ENCODE measurements at regions not wholly inside any gene's neighbourhood (a gene's known extent, or its start where the extent isn't known, plus 50 kb on each side); places are given as distances from the start of the nearest gene placed in this dataset.

DNA sequence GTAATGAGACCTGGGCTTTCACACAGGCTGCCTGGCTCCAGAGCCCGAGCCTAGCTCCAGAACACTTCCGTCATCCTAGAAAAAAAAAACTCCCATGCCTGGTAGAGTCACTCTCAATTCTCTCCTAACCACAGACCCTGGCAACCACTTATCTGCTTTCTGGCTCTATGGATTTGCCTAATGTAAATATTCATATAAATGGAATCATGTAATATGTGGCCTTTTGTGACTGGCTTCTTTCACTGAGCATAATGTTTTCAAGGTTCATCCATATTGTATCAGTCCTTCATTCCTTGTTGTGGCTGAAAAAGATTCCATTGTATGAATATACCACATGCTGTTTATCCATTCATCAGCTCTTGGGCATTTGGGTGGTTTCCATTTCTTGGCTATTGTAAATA, 167.7 kb upstream of the MKLN1 start:
- no peak for DNase-seq

DNA sequence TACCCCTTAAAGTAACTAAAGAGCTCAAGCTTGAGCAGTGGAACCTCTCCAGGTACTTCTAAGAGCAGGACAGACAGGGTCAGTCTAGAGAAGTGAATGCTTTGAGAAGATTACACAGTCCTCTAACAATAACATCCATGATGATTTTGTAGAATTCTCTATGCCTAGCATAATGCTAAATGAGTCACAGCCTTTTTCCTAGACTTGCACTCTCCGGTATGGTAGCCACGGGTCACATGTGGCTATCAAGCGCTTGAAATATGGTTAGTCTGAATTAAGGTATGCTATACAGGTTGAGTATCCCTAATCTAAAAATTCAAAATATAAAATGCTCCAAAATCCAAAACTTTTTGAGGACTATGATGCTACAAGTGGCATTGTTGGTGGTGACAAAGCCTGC, 166.6 kb upstream of the MKLN1 start:
- DNase-seq, result no peak

DNA sequence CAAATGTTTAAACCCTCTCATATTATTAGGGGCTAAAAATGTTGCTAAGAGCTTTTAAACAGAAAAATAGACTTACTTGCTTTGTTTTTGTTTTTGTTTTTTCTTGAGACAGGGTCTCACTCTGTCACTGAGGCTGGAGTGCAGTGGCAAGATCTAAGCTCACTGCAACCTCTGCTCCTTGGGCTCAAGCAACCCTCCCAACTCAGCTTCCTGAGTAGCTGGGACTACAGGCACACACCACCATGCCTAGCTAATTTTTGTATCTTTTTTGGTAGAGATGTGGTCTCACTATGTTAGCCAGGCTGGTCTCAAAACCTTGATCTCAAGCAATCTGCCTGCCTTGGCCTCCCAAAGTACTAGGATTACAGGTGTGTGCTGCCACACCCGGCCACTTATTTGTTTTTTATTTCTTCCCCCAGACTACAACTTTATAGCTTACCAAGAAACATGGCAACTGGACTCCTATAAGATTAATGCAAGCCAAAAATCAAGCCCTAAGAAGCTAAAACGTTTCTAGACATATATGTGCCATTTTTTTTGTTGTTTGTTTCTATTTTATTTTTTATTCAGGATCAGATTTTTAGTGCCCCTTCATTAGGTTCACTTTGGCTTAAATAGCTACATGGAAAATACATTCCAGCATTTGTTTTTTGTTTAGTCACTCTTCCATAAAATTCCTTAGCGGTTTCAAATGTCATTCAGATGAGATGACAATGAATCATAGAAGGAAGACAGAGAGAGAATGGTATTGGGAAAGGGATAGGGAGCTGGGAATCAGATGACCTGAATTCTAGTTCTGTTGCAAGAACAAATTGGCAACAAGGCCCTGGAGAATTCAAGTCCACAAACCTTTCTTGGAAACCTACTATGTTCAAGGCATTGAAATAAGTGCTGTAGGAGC, 163.4 kb upstream of the MKLN1 start:
- peak; percentile 15 for DNase-seq

DNA sequence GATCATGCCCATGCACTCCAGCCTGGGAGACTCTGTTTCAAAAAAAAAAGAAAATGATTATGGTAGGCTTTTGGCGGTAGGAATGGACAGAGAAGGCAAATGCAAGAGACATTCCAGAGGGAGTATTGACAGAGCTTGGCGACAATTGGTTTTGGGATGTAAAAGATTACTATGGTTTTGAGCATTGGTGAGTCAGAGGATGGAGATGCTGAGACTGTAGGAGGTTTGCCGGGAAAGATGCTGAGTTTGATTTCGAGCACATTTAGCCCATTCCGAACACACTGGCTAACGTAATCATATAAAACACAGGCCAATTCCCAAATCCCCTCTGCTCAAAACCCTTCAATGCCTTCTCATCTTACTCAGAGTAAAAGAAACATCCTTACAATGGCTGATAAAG, 161.6 kb upstream of the MKLN1 start:
- DNase-seq, result no peak

DNA sequence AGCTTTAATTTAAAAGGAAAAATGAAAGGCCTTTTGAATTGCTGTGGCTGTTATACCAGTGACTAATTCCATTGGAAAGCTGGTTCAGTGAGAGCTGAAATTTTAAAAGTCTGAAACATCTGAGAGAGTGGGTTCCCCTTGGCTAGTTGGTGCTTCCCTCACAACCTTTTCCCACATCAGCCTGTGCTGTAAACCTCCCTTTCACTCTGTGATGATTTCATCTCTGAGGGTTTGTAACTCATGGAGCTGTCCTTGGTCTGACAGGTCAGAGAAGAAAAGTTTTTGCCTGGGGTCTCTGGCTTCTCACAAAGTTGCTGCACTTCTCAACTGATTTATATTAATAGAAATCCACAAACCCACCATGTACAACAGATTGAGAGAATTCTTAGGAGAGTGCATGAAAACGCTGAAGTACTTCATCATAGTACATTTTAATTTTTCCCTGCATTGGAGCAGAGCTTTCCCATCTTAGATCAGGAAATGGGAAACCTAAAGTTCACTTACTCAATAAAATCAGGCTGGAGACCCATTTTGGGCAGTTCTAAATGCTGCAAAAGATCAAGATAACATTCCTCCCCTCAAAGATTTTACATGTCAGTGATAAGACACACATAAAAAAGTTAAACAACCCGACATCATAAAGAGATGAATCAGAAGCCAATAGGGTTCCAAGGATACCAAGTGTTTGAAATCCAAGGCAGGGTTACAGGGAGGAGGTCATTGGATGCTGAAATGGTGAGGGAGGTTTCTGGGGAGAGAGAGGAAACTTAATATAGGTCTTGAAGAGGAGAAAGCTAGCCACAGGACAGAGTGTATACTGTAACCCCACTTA, 157.0 kb upstream of the MKLN1 start:
- DNase-seq, result no peak

DNA sequence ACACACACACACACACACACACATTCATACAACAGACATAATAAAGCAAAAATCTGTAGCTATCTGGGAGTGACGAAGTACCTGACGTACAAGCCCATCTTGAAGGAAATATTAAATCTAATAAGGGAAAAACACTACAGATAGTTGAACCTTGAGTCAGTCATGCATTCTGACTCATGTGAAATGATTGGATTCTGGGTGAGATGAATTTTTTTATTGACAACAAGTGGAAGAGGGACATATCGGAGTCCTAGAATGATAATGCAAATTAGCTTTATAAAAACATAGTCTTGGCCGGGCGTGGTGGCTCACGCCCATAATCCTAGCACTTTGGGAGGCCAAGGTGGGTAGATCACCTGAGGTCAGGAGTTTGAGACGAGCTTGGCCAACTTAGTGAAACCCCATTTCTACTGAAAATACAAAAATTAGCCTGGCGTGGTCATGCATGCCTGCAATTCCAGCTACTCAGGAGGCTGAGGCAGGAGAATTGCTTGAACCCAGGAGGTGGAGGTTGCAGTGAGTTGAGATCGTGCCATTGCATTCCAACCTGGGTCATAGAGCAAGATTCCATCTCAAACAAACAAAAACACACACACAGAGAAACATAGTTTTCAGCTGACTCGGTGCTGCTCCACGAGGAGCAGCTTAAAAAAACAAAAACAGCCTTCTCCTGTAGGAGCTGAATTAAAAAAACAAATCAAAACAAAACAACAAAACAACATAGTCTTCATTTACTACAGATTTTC, 154.4 kb upstream of the MKLN1 start:
- no peak for DNase-seq

DNA sequence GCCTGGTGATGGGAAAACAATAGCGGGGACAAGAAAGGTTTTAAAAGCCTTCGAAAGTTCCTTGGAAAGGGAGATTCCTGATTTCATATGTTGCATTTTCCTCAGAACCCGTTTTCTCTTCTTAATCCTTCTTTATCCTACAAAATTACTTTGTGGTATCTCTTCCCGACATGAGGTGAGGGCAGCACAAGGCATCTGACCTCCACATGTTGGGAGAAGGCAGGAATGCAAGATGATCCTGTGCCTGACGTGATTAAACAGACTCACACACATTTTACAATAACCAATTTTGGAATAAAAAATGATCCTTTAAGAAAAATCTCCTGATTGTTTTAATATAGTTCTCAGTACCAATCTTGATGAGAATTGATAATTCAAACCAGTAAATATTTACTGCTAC, 153.3 kb upstream of the MKLN1 start:
- DNase-seq, result no peak

DNA sequence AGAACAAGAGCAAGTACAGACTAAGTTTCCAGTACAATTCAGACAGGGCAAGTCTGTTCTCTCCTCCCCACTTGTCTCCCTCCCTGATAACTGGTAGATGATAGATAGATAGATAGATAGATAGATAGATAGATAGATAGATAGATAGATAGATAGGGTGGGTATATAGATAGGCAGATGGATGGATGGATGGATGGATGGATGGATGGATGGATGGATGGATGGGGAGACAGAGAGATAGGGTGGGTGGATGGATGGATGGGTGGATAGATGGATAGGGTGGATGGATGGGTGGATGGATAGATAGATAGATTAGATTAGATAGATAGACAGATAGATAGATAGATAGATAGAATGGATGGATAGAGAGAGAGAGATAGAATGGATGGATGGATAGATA, 152.8 kb upstream of the MKLN1 start:
- DNase-seq, result no peak

DNA sequence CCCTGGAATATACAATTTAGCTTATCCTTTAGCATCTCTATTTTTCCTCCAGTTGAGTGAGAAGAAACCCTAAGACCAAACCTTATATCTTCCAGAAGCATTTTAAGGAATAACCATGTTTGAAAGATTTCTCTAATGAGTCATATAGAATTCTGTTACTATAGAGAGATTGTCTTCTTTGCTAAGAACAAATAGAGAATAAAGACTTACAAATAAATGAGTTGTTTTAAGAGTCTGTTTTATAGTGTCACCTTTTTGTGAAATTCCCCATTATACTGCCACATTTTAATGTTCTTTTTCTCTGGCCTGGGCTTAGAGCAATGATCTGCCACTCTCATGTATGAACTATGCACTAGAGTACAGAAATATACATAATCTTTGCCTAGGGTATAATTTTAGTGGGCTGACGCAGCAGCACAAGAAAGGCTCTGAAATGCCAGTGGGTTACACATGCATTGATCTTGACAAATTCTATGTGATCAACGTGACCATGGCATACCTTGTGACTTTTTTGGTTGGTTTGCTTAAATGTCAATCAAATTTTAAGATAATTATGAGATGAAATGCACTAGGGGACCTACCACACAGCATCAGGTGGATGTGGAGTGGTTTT, 145.1 kb upstream of the MKLN1 start:
- DNase-seq, result no peak

DNA sequence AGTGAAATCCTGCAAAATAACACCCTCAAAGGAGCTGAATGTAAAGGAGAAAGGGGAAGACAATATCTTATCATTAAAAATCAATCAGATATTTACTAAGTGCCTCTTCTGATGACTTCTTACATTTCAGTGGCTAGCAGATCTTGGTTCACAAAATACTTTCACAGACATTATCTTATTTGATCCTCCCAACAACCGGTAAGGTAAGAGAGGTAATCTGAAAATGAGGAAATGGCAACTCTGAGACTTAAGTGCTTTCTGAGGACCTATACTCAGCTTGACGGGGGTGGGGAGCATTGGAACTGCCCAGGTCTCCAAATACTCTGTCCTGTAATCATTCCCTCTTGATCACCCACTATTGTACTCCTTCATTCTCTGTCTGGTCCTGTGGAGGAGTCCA, 144.6 kb upstream of the MKLN1 start:
- DNase-seq, result no peak

DNA sequence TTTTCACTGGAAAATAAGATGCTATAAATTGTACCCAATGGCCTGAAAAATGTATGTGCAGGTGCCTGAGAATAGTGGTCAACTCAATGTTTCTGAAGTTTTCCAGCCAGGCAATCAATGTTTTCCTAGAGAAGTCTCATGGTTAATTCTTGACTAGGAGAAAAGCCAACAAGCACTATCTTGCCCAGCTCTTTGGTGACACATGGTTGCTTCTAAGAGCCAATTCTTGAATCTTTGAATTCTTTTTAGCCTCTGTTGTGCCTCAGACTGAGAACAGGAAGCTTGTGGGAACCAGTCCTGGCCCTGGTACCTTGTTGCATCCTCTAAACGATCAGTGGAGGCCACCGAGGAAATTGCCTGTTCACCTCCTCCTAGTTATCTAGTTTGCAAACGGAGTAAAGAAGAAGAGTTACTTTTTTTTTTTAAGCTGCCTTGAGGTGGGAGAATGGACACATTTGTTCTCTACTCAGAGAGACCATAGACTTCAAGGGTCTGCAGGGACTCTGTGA, 144.0 kb upstream of the MKLN1 start:
- no peak for DNase-seq

DNA sequence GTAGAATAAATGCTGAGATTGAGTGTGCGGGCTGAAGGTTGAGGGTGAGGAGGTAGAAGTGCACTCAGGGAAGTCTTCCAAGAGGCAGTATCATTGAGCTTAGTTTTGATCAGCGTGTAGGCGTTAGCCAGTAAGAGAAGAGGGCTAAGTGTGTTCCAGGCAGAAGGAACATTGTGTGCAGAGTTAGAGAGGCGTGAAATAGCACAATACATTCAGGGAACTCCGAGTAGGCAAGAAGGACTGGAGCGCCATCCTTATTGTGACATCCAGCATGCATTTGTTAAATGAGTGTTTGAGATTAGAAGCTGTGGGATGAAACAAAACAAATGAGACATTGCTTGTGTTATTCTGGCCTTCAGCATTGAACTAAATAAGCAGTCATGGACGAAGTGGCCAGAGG, 140.9 kb upstream of the MKLN1 start:
- no peak for DNase-seq

DNA sequence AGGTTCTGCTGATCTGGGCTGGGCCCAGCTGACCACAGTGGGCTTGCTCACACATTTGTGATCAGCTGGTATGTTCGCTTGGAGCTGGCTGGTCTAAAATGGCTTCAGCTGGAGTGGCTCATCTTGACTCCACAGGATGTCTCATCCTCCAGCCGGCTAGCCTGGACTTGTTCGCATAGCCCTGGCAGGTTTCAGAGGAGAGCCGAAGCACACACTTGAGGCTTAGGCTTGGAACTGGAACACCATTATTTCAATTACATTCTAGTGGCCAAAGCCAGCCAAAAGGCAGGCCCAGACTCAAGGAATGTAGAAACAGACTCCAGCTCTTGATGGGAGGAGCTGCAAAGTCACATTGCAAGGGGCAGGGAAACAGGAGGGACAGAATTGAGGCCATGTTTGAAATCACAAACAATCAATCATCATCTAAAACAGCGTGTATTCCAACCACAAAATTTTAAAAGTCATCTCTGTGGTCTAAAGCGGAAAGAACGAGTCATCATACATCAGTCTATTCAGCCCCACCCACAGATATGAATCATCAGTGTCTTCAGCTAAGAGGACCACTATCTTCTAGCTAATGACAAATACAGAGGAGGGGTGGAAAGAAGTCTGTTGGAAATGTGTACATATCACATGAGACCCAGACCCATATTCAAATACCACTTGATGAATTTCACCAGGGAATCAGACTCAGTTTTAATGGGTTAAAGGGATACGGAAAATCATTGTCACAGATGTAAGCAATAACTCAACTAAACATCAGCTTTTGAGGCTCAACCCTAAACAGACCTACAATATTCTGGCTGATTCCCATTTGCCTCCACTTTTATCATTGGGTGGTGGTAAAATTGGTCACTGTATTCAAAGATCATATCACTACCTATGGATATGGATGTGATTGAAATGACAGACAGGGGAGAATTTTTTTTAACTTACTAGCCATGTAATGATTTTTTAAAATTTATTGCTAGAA, 139.0 kb upstream of the MKLN1 start:
- DNase-seq, result peak; percentile 20

DNA sequence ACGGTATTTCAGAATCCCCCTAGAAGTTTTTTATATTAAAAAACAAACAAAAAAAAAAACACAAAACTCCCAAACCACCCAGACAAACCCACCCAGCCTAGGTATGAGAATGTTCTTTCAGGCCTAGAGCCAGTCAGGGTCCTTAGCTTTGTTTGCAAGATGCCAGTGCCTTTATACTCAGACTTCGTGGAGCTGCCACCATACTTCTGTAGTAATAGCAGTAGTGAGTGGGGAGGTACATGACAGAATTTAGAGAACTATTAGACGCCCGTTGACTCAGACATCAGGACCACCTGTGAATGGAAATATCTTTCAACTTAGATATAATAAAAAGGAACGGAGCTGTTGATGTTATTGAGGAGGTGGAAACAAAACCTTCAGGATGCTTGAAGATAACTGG, 138.2 kb upstream of the MKLN1 start:
- no peak for DNase-seq

DNA sequence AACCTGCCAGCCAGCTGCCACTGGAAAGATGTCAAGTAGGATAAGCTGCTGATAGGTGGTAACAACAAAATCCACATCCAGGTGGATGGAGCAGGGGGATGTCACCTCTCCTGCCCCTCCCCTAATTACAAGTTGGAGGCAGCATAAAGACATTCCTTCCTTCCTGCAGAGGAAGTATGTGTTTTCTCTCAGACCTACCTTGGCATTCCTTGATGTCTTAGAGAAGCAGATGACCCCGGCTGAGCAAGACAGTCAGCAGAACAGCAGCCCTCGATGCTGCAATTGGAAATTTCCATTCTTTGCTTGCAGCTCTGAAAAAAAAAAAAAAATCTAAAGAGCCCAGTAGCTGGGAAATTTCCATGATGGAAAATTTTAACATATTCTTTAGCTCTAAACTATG, 137.5 kb upstream of the MKLN1 start:
- no peak for DNase-seq

DNA sequence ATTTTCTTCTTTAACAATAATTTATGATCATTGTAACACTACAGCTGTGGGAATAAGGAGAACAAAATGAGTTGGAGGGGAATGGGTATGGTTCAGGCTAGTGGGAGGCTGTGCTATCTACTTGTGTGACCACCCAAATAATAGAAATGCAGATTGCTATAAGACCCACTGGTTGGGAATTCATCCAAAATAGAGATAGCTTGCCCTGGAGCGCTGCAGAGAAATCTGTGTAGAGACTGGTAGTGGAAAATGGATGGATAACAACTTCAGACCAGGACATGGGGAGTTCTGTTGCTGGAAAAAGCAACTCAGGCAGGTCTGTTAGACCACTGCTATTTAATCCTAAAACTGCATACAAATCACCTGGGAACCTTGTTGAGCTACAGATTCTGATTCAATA, 137.1 kb upstream of the MKLN1 start:
- no peak for DNase-seq

DNA sequence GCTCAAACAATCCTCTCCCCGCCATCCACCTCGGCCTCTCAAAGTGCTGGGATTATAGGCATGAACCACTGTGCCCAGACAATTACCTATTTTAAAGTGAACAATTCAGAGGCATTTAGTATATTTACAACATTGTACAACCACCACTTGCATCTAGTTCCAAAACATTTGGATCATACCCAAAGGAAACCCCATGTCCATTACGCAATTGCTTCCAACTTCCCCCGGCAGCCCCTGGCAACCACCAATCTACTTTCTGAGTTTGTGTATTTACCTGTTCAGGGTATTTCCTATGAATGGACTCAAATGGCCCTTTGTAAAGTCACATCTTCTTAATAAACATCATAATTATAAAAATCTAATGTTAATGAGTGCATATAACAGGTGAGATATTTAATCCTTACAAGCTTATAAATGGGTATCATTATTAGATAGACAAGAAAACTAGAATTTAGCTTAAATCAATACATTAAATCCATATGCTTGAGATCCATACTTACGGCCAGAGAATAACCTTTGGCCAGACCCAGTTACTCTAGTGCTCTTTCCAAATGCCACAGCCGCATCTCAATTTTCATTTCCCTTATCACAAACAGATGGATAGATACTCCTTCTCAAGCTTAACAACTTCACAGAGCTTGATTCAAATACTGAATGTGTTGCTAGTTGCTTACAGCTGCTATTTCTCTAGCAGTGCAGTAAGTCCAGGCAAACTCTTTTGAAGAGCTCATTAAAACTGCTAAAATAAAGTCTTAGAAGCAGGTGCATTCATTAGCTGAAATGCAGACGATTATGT, 133.4 kb upstream of the MKLN1 start:
- DNase-seq, result no peak

DNA sequence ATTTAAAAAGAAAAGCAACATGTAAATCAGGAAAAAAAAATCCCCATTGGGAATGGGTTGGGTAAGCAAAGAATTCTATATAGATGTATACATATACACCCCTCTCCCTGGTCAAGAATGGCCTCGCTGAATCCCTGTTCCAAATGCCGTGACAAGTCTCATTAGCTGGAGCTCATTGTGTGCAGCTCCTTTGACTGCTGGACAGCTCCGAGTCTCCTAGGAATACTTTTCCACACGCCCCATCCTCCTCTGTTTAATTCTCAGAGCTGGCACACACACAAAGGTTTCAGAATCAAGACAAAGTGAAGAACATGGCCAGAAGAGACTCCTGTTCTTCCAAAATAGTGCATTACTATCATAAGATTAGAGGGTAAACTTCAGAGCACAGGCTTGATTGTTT, 130.9 kb upstream of the MKLN1 start:
- no peak for DNase-seq

DNA sequence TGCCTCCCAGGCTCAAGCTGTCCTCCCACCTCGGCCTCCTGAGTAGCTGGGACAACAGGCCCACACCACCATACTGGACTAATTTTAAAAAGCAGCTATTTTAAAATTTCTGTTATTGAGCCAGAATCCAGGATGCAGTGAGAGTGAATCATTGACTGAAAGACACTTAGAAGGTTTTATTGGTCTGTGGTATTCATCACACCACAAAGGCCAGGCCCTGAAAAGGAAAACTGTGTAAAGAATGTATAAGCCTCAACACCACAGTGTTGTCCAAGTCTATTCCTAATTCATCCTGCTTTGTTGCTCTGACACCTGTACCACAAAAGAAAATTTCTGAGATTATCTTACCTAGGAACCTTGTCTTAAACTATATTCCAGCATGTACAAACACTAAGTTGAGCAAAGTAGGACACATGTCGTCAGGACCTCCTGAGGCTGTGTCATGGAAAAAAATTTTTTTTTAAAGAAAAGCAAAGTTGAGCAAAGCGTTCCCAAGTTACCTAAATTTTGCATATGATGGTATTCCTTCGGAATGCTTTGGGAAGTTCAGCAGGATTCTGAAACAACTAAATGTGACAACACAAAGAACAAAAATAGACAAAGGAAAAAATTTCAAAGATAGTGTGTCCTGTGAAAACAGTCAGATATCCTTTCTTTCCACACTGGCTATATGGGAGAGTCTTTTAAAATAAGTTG, 129.6 kb upstream of the MKLN1 start:
- no peak for DNase-seq

DNA sequence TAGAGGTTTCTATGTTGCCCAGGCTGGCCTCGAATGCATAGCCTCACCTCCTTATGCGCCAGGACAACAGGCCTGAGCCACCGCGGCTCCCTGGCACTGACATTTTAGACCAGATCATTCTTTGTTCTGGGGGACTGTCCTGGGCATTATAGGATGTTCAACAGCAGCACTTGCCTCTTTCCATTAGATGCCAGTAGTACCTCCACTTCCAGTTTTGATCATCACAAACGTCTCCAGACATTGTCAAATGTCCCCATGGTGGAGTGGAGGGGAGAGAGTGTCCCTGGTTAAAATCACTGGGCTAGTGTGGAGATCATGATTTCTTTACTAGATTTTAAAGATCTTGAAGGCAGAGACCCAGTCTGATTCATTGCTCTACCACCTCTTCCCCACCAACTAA, 125.2 kb upstream of the MKLN1 start:
- no peak for DNase-seq
